Upper lobe of right lung (tissue), 1 donor: ENCODE measurements at regions not wholly inside any gene's neighbourhood (a gene's known extent, or its start where the extent isn't known, plus 50 kb on each side); places are given as distances from the start of the nearest gene placed in this dataset.
A peak's percentile ranks its signal among the peaks of the same experiment; 100 is the strongest.

Experiments used
- ATAC-seq: fragments of 200-7000 bp; cut with Tn5 transposase; one replicate; pipeline ENCODE4 v1.9.1; 2020; ENCODE audit warnings: mild to moderate bottlenecking, moderate library complexity
- DNase-seq: peaks from one replicate; pipeline ENCODE4 v3.0.0-alpha.2; 2020
- H3K27ac ChIP-seq: fragments of 200-600 bp; one replicate; pipeline ENCODE4 v1.8.0; 2022
- H3K27me3 ChIP-seq: fragments of 200-600 bp; one replicate; pipeline ENCODE4 v1.8.0; 2022; ENCODE audit warnings: mild to moderate bottlenecking
- H3K36me3 ChIP-seq: fragments of 200-600 bp; one replicate; pipeline ENCODE4 v1.8.0; 2022
- H3K4me1 ChIP-seq: fragments of 200-600 bp; one replicate; pipeline ENCODE4 v1.8.0; 2022
- H3K4me3 ChIP-seq: fragments of 200-600 bp; one replicate; pipeline ENCODE4 v1.8.0; 2022; ENCODE audit warnings: mild to moderate bottlenecking
- H3K9me3 ChIP-seq: fragments of 200-600 bp; one replicate; pipeline ENCODE4 v1.8.0; 2022
- intact Hi-C: fragments of 100-400 bp; cut with DNase I; formaldehyde crosslinking; loops from one replicate; pipeline ENCODE4 v1.11.0; 2022
- TF ChIP-seq, protein P1 (sequence below): fragments of 200-600 bp; IDR thresholded peaks from one replicate; pipeline ENCODE4 v1.8.0; 2022; ENCODE audit warnings: antibody characterized with exemption
- donor health status: DM: no; HTN: yes; CAD: no; lungs with severe emphysema.

DNA sequence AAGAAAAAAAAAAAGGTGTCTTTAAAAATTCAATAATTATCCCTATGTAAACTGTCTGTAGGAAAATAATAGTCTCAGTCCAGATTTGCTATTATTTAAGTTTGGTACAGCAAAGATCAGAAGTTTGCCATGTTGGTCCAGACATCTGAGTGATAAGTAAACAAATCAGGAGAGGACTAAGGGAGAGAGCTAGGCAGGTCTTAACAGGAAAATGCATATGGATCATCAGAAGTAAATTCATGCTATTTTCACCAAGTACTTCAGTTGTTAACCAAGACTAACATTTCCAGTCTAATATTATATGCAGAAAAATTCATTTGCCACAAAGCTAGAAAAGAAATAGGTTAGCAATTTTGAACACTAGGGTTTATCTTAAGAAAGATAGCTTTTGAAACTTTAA is 95.0 kb upstream of the STK17B start:
- H3K27ac ChIP-seq, result no peak overlapping the region
- DNase-seq (no peak), ATAC-seq (no peak)
- intact Hi-C loops, result no loop called here
- H3K36me3 ChIP-seq, result no peaks in the 10 kb centered on the region
- TF ChIP-seq, protein P1, sequence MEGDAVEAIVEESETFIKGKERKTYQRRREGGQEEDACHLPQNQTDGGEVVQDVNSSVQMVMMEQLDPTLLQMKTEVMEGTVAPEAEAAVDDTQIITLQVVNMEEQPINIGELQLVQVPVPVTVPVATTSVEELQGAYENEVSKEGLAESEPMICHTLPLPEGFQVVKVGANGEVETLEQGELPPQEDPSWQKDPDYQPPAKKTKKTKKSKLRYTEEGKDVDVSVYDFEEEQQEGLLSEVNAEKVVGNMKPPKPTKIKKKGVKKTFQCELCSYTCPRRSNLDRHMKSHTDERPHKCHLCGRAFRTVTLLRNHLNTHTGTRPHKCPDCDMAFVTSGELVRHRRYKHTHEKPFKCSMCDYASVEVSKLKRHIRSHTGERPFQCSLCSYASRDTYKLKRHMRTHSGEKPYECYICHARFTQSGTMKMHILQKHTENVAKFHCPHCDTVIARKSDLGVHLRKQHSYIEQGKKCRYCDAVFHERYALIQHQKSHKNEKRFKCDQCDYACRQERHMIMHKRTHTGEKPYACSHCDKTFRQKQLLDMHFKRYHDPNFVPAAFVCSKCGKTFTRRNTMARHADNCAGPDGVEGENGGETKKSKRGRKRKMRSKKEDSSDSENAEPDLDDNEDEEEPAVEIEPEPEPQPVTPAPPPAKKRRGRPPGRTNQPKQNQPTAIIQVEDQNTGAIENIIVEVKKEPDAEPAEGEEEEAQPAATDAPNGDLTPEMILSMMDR, result no peak
- peaks cover 39% of the 10 kb centered on the region for H3K4me1 ChIP-seq
- H3K4me3 ChIP-seq, result no peak overlapping the region
- no peaks in the 10 kb centered on the region for H3K9me3 ChIP-seq
- no peaks in the 10 kb centered on the region for H3K27me3 ChIP-seq

DNA sequence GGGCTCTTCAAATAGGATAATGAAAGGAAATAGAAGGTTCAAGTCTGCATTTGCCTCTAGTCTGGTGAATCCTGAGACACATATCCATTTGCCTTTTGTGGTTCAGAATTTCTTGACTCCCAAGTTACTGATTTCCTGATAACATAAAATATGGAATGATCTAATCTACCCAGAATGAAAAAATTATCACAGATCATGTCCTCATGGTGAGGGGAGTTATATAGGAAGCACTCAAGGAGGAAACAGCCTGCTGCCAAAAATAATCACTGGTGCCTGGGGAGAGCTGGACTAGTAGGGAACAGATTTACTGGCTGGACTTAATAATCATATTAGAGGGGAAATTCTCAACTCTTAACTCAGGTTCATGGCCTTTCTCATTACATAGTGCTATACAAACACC is 95.5 kb upstream of the STK17B start:
- H3K4me1 ChIP-seq, result peaks cover 39% of the 10 kb centered on the region
- intact Hi-C loops, result no loop called here
- ATAC-seq, result no peak
- H3K36me3 ChIP-seq, result no peaks in the 10 kb centered on the region
- no peaks in the 10 kb centered on the region for H3K27me3 ChIP-seq
- no peak for DNase-seq
- H3K27ac ChIP-seq, result no peak overlapping the region
- TF ChIP-seq, protein P1, result no peak
- H3K9me3 ChIP-seq, result no peaks in the 10 kb centered on the region
- H3K4me3 ChIP-seq, result no peak overlapping the region

DNA sequence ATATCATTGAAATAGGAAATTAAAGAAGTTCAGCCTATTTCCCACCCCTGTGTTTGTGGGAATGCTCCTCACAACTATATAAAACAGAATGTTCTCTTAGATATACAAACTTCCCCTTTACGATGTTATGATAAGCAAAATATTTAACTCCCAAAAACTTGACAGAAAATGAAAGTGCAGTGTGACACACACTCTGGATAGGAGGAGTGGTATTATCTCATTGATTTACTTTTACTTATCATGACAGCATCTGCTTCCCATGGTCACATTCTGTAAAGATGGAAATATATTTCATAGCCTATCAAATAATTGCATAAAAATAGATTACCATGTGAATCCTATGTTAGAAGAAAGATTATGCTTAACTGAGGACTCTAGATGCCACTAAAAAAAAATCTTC is 96.6 kb upstream of the STK17B start:
- H3K27ac ChIP-seq, result peak overlapping the region; percentile 65
- H3K4me3 ChIP-seq, result no peak overlapping the region
- TF ChIP-seq, protein P1, result no peak
- H3K36me3 ChIP-seq, result no peaks in the 10 kb centered on the region
- H3K4me1 ChIP-seq, result peaks cover 34% of the 10 kb centered on the region
- H3K27me3 ChIP-seq, result no peaks in the 10 kb centered on the region
- DNase-seq (no peak), ATAC-seq (peak; percentile 51)
- intact Hi-C loops, result no loop called here
- no peaks in the 10 kb centered on the region for H3K9me3 ChIP-seq

DNA sequence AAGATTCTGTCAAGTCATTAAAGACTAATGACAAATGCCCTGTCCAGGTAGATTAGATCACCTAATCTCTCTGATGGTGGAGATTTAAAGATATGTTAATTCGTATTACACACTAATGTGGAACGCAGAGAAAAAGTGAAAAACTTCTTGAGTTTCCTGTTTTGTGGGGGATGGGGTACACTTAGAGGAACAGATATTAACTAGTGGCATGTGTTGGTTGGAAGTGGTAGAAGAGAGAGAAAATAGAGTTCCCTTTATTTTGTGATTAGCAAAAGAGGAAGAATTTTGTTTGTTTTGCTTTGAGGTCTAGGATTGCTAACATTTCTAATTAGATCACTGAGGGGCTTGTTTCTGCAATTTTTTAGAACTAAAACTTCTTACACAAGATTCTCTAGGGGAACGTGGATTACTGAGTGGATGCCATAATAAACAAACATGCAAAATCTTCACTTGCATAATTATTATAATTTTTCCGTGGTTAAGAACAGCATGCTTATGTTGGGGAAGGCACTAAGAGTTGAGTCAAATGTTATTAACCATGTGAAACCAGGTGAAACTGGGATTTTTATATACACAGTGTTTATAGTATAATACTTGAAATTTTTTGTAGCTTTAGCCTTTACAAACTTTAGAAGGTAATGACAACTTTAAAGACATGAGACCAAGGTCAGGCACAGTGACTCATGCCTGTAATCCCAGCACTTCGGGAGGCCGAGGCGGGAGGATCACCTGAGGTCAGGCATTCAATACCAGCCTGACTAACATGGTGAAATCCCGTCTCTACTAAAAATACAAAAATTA is 97.4 kb upstream of the STK17B start:
- TF ChIP-seq, protein P1, result no peak
- intact Hi-C loops, result no loop called here
- DNase-seq (no peak), ATAC-seq (peak; percentile 88)
- no peak overlapping the region for H3K4me3 ChIP-seq
- no peaks in the 10 kb centered on the region for H3K36me3 ChIP-seq
- peak overlapping the region; percentile 65 for H3K27ac ChIP-seq
- no peaks in the 10 kb centered on the region for H3K9me3 ChIP-seq
- peaks cover 38% of the 10 kb centered on the region for H3K4me1 ChIP-seq
- no peaks in the 10 kb centered on the region for H3K27me3 ChIP-seq

DNA sequence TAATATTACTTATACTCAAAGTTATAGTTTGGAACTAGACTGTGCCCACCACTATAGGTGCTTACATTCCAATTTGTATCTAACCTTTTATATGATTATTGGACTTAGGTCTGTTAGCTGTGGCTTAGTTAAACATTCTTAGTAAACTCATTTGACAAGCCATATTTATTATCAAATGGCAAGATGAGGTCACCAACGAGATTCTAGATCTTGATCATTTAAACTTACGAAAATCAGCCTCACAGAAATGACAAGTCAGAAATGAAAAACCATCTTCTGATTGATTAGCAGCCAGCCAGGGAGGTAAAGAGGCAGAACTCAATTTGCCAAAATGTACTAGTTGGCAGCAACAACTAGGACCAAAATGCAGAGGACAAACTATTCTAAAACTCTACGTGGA is 100.4 kb upstream of the STK17B start:
- intact Hi-C loops, result no loop called here

More for the DNA sequence above, 100.4 kb upstream of the STK17B start:
- Histone ChIP-seq H3K27ac (no peak overlapping the region), H3K27me3 (no peaks in the 10 kb centered on the region), H3K9me3 (no peaks in the 10 kb centered on the region), H3K36me3 (no peaks in the 10 kb centered on the region), H3K4me1 (peaks cover 67% of the 10 kb centered on the region), H3K4me3 (no peak overlapping the region)
- TF ChIP-seq, protein P1, result no peak
- DNase-seq (no peak), ATAC-seq (no peak)
